PC-9 (cell line): ENCODE measurements at regions not wholly inside any gene's neighbourhood (a gene's known extent, or its start where the extent isn't known, plus 50 kb on each side); places are given as distances from the start of the nearest gene placed in this dataset.
A peak's percentile ranks its signal among the peaks of the same experiment; 100 is the strongest.

Experiments used
- BruUV-seq: library from RNA; stranded (reverse); fragments of 400-500 nt; replicated peaks from 2 replicates; lab custom pipeline; 2021; lab: Mats Ljungman, UMichigan
- CTCF ChIA-PET: fragments of 300-600 bp; sonication (Branson Sonifier 250); formaldehyde crosslinking; loops from one replicate; lab custom pipeline; 2022; ENCODE audit warnings: antibody characterized with exemption; lab: Charles Lee
- POLR2A ChIA-PET: fragments of 300-600 bp; sonication (Branson Sonifier 250); formaldehyde crosslinking; loops from one replicate; lab custom pipeline; 2022; ENCODE audit warnings: antibody characterized with exemption; ENCODE audit not compliant: unreplicated experiment; lab: Charles Lee
- DNase-seq, 2 experiments: peaks; one replicate each; pipeline versions ENCODE4 v3.0.0 to v3.0.0-alpha.2; 2015 to 2022; ENCODE audit warnings: mixed read lengths in 1 of 2
- H2AFZ ChIP-seq: fragments of 200-600 bp; sonication (generic); 2 replicates; pipeline ENCODE4 v1.8.1; 2017; ENCODE audit warnings: antibody characterized with exemption
- H3F3A ChIP-seq: fragments of 200-600 bp; sonication (generic); 2 replicates; pipeline ENCODE4 v1.8.1; 2017; ENCODE audit warnings: antibody characterized with exemption, mild to moderate bottlenecking, low read depth; ENCODE audit not compliant: insufficient read depth
- H3K27ac ChIP-seq: fragments of 200-600 bp; sonication (generic); 2 replicates; pipeline ENCODE4 v1.6.1; 2016; ENCODE audit warnings: mixed run types
- H3K27me3 ChIP-seq: fragments of 200-600 bp; sonication (generic); 2 replicates; pipeline ENCODE4 v1.6.1; 2016; ENCODE audit warnings: low read depth, mixed run types; ENCODE audit not compliant: insufficient read depth
- H3K36me3 ChIP-seq: fragments of 200-600 bp; sonication (generic); 2 replicates; pipeline ENCODE4 v1.6.1; 2016; ENCODE audit warnings: low read depth, mixed run types
- H3K4me1 ChIP-seq: fragments of 200-600 bp; sonication (generic); replicated peaks from 2 replicates; pipeline ENCODE4 v1.6.1; 2016; ENCODE audit warnings: mixed run types; ENCODE audit not compliant: insufficient read depth
- H3K4me2 ChIP-seq: fragments of 200-600 bp; sonication (generic); 2 replicates; pipeline ENCODE4 v1.6.1; 2017; ENCODE audit warnings: mixed run types
- H3K4me3 ChIP-seq: fragments of 200-600 bp; sonication (generic); 2 replicates; pipeline ENCODE4 v1.6.1; 2016; ENCODE audit warnings: mixed run types
- H3K79me2 ChIP-seq: fragments of 200-600 bp; sonication (generic); 2 replicates; pipeline ENCODE4 v1.6.1; 2017; ENCODE audit warnings: low read depth, mixed run types
- H3K9me2 ChIP-seq: fragments of 200-600 bp; sonication (generic); 2 replicates; pipeline ENCODE4 v1.8.1; 2017; ENCODE audit warnings: mild to moderate bottlenecking; ENCODE audit not compliant: insufficient read depth
- H3K9me3 ChIP-seq: fragments of 200-600 bp; sonication (generic); 2 replicates; pipeline ENCODE4 v1.8.1; 2016; ENCODE audit warnings: low read depth; ENCODE audit not compliant: insufficient read depth
- H4K20me1 ChIP-seq: fragments of 200-600 bp; sonication (generic); 2 replicates; pipeline ENCODE4 v1.8.1; 2017; ENCODE audit not compliant: insufficient read depth
- EZH2 ChIP-seq: fragments of 200-600 bp; sonication (generic); IDR thresholded peaks from 2 replicates; pipeline ENCODE4 v1.8.0; 2017; ENCODE audit warnings: antibody characterized with exemption, low read depth
- intact Hi-C: fragments of 100-400 bp; cut with micrococcal nuclease; formaldehyde crosslinking; loops from one replicate; pipeline ENCODE4 v1.10.0; 2022; ENCODE audit not compliant: unreplicated experiment
- TF ChIP-seq, protein P1 (sequence below): fragments of 200-600 bp; sonication (generic); conservative IDR thresholded peaks from 2 replicates; pipeline ENCODE4 v1.6.1; 2017; ENCODE audit warnings: mixed run types, antibody characterized with exemption, mild to moderate bottlenecking, moderate library complexity

DNA sequence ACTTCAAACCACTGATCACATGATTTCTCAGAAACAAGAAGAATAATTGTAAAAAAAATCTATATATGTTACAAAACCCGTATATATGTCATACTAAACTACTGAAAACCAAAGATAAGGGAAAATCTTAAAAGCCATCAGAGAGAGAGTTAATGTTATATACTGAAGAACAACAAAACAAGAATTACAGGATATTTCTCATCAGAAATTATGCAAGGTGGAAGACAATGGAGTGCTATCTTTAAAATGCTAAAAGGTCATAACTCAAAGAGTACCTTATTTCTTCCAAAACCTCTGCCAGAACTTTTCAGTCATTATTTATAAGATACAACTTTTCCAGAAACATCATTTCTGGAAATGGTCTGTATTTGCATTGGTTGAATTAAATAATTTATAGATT lies 256.8 kb downstream of the RBM26 start:
- H3K79me2 ChIP-seq: no peaks in the 10 kb centered on the region
- no peaks in the 10 kb centered on the region for H3K9me3 ChIP-seq
- intact Hi-C loops: no loop called here
- no peaks in the 10 kb centered on the region for H3K4me1 ChIP-seq
- H3K9me2 ChIP-seq: no peaks in the 10 kb centered on the region
- no peaks in the 10 kb centered on the region for H4K20me1 ChIP-seq
- H3K36me3 ChIP-seq: no peaks in the 10 kb centered on the region
- H3K27ac ChIP-seq: no peak overlapping the region
- no peaks in the 10 kb centered on the region for H3K27me3 ChIP-seq
- H3K4me2 ChIP-seq: no peak overlapping the region
- no peak for DNase-seq
- no peak overlapping the region for H2AFZ ChIP-seq
- no TSS peak for BruUV-seq
- TF ChIP-seq, protein P1, sequence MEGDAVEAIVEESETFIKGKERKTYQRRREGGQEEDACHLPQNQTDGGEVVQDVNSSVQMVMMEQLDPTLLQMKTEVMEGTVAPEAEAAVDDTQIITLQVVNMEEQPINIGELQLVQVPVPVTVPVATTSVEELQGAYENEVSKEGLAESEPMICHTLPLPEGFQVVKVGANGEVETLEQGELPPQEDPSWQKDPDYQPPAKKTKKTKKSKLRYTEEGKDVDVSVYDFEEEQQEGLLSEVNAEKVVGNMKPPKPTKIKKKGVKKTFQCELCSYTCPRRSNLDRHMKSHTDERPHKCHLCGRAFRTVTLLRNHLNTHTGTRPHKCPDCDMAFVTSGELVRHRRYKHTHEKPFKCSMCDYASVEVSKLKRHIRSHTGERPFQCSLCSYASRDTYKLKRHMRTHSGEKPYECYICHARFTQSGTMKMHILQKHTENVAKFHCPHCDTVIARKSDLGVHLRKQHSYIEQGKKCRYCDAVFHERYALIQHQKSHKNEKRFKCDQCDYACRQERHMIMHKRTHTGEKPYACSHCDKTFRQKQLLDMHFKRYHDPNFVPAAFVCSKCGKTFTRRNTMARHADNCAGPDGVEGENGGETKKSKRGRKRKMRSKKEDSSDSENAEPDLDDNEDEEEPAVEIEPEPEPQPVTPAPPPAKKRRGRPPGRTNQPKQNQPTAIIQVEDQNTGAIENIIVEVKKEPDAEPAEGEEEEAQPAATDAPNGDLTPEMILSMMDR: no peak
- no peak for TF ChIP-seq EZH2
- CTCF ChIA-PET: no interaction called here
- no peaks in the 10 kb centered on the region for H3F3A ChIP-seq
- POLR2A ChIA-PET: no interaction called here
- no peak overlapping the region for H3K4me3 ChIP-seq

DNA sequence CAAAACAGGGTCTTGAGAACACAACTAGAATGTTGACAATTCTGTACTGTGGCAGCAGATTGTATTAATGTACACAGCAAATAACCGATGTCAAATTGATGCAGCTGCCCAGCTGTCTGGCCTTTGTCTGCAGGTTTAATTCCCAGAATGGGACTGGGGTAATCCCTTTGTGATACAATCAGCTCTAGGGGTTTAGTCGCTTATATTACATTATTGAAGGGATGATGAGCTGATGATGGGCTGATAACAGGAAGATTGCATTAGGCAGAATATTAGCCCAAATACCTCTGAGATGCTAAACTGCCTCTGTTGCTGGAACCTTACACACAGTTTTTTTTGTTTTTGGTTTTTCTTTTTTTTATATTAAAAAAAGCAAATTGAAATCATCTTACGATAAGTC lies 265.0 kb downstream of the RBM26 start:
- intact Hi-C loops: no loop called here
- H3K4me1 ChIP-seq: no peaks in the 10 kb centered on the region
- ChIA-PET CTCF (no interaction called here), POLR2A (no interaction called here)
- DNase-seq: no peak
- H3K36me3 ChIP-seq: no peaks in the 10 kb centered on the region
- H3K27ac ChIP-seq: no peak overlapping the region
- no peaks in the 10 kb centered on the region for H3K79me2 ChIP-seq
- H4K20me1 ChIP-seq: no peaks in the 10 kb centered on the region
- H2AFZ ChIP-seq: no peak overlapping the region
- BruUV-seq: no TSS peak
- no peak for TF ChIP-seq EZH2
- TF ChIP-seq, protein P1: no peak
- no peak overlapping the region for H3K4me2 ChIP-seq
- no peak overlapping the region for H3K4me3 ChIP-seq
- no peaks in the 10 kb centered on the region for H3K9me3 ChIP-seq
- H3F3A ChIP-seq: no peaks in the 10 kb centered on the region
- H3K9me2 ChIP-seq: no peaks in the 10 kb centered on the region
- no peaks in the 10 kb centered on the region for H3K27me3 ChIP-seq

DNA sequence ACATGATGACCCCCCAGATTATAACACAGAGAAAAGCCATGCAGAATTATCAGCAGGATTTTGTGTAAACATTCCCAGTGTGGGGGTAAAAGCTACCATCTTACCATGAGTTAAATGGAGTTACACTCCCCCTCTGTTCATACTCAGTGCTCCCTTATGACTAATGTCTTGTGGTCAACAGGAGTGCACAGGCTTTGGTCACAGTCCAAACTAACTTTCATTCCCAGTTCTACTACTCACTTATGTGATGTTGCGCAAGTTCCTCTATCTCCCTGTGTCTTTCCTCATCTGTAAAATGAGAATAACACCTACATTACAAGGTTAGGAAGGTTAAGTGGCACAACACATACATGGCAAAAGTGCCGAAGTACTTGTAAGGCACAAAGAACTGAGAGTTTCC lies 277.9 kb downstream of the RBM26 start:
- Histone ChIP-seq H3K4me3 (no peak overlapping the region), H3K27ac (no peak overlapping the region), H2AFZ (no peak overlapping the region), H3K36me3 (no peaks in the 10 kb centered on the region), H3K9me2 (no peaks in the 10 kb centered on the region), H3F3A (no peaks in the 10 kb centered on the region), H3K4me1 (0 out of 2 replicates have a peak, but pooled peaks cover 6% of the 10 kb centered on the region), H3K4me2 (peak overlapping the region; percentile 14; the same call in 1 of the 2 replicates), H3K27me3 (no peaks in the 10 kb centered on the region), H3K9me3 (no peaks in the 10 kb centered on the region), H3K79me2 (no peaks in the 10 kb centered on the region), H4K20me1 (no peaks in the 10 kb centered on the region)
- intact Hi-C loops: no loop called here
- CTCF ChIA-PET: no interaction called here
- POLR2A ChIA-PET: no interaction called here
- TF ChIP-seq, protein P1: no peak
- no peak for TF ChIP-seq EZH2
- peak in 1 of 2 experiments; percentile 60 for DNase-seq
- BruUV-seq: no TSS peak
